GM18907 (cell line): ENCODE measurements at regions not wholly inside any gene's neighbourhood (a gene's known extent, or its start where the extent isn't known, plus 50 kb on each side); places are given as distances from the start of the nearest gene placed in this dataset.
"Not testable (repeated sequence)": the region's sequence is repeated elsewhere in the genome, so short reads cannot be mapped to it uniquely, and the experiment has no call there.

Experiments
- ATAC-seq: cut with Tn5 transposase; IDR thresholded peaks from one replicate; pipeline ENCODE4 v1.9.1; 2021; ENCODE audit warnings: mild to moderate bottlenecking, moderate library complexity; ENCODE audit not compliant: unreplicated experiment

GRCh38 chr3:191644291-191644690 is 183.3 kb downstream of the PYDC2 start:
- ATAC-seq: no peak

DNA sequence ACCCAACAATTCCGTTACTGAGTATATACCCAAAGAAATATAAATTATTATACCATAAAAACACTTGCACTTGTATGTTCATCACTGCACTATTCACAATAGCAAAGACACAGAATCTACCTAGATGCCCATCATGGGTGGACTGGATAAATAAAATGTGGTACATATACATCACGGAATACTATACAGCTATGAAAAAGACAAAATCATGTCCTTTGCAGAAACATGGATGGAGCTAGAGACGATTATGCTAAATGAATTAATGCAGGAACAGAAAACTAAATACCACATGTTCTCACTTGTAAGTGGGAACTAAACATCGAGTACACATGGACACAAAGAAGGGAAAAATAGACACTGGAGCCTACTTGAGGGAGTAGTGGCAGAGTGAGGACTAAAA is 185.3 kb downstream of the PYDC2 start:
- no peak for ATAC-seq

GRCh38 chr3:191648787-191649186 is 187.8 kb downstream of the PYDC2 start:
- ATAC-seq: no peak

GRCh38 chr3:191649626-191650025 is 188.7 kb downstream of the PYDC2 start:
- no peak for ATAC-seq

DNA sequence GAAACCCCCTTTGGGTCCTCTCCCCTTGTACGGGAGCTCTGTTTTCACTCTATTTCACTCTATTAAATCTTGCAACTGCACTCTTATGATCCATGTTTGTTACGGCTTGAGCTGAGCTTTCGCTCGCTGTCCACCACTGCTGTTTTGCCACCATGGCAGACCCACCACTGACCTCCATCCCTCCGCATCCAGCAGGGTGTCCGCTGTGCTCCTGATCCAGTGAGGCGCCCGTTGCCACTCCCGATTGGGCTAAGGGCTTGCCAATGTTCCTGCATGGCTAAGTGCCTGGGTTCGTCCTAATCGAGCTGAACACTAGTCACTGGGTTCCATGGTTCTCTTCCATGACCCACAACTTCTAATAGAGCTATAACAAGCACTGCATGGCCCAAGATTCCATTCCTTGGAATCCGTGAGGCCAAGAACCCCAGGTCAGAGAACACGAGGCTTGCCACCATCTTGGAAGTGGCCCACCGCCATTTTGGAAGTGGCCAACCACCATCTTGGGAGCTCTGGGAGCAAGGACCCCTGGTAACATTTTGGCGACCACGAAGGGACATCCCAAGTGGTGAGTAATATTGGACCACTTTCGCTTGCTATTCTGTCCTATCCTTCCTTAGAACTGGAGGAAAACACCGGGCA is 197.9 kb downstream of the PYDC2 start:
- not testable (repeated sequence) for ATAC-seq

- not testable (repeated sequence) for ATAC-seq
Measured at GRCh38 chr3:191662150-191662549, 201.2 kb downstream of the PYDC2 start.

DNA sequence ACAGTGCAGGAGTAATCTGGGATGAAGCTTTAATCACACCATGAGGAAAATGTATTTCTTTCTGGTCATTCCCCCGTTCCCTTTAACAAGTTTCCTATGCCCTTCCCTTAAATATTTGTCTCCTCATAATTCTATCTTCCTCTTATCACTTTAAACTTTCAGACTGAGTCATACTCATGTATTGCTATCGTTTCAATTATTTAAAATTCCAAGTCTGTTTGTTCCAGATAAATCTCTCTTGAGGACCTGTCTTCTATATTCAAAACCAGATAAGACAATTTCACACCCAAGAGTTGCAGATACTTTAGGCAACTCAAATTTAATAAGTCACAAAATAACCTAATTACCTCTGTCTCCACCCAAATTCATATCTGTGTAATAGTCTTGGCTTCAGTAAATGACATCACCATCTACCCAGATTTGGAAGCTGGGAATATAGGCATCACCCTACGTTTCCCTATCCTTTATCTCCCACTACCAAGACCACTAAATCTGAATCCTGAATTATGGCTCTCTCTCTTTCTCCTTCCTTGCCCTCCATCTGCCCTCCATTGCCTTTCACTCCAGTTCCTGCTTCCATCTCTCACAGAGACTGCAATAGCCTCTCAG is 220.1 kb downstream of the PYDC2 start:
- ATAC-seq: no peak

GRCh38 chr3:191682961-191683360 is 222.0 kb downstream of the PYDC2 start:
- no peak for ATAC-seq

DNA sequence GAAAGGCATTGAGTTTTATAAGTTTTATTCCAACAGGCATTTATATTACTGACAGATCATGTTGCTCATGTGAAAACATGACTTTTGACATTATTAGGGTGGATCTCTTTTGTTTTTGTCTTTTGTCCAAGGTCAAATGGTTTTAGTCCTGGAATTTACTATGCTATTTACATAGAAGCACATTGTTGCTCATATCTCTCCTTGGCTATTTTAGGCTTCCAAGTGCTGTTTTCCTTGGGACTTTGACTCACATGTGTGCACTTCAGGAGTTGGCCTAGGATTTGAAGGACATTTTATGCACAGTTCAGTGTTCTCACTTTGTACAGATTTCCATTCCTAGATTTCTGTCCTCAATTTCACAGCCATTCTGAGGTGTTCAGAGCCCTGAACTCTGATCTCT is 225.7 kb downstream of the PYDC2 start:
- ATAC-seq: no peak

GRCh38 chr3:191688756-191689433 is 227.9 kb downstream of the PYDC2 start:
- no peak for ATAC-seq

DNA sequence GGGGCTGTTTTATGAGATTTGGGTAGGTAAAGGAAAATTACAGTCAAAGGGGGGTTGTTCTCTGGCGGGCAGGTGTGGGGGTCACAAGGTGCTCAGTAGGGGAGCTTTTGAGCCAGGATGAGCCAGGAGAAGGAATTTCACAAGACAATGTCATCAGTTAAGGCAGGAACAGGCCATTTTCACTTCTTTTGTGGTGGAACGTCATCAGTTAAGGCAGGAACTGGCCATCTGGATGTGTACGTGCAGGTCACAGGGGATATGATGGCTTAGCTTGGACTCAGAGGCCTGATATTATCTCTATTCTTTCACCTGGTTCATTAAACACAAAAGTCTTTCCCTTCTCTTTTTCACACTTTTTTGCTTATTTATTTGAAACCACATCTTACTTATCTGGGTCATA is 230.2 kb downstream of the PYDC2 start:
- not testable (repeated sequence) for ATAC-seq

GRCh38 chr3:191695131-191695814 is 234.3 kb downstream of the PYDC2 start:
- ATAC-seq: no peak

- no peak for ATAC-seq
Measured at GRCh38 chr3:191695815-191696153, 234.8 kb downstream of the PYDC2 start.

GRCh38 chr3:191696348-191696747 is 235.4 kb downstream of the PYDC2 start:
- no peak for ATAC-seq

- ATAC-seq: no peak
Measured at GRCh38 chr3:191699546-191699945, 238.6 kb downstream of the PYDC2 start.

- no peak for ATAC-seq
Measured at GRCh38 chr3:191702121-191702520, 241.2 kb downstream of the PYDC2 start.

DNA sequence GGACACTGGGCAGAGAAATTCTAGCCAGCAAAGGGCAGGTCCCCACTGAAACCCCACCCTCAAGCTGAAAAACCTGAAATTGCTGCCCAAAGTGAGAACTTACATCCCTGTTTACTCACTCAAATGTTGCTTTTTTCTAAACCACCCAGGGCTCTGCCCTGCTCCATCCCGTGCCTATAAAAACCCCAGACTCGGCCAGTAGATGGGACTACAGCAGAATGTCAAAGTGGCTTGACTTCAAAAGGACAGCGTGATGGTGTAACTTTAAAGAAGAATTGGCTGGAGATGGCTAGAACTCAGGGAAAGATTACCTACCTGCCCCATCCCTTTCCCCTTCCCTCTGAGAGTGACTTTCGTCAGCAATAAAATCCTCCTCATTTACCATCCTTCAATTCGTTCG is 246.9 kb downstream of the PYDC2 start:
- no peak for ATAC-seq

DNA sequence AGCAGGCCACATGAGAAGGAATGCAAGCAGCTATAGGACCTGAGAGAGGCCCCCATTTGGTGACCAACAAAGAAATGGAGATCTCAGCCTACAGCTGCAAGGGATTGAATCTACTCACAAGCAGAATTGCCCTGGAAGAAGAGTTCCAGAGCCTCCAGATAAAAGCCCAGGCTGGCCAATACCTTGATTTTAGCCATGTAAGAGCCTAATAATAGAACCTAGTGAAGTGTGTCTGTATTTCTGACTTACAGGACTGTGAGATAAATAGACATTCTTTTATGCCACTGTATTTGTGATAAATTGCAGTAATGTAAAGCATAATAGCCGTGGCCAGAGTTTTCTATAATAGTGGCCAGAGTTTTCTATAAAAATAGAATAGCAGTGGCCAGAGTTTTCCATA is 254.6 kb downstream of the PYDC2 start:
- no peak for ATAC-seq

DNA sequence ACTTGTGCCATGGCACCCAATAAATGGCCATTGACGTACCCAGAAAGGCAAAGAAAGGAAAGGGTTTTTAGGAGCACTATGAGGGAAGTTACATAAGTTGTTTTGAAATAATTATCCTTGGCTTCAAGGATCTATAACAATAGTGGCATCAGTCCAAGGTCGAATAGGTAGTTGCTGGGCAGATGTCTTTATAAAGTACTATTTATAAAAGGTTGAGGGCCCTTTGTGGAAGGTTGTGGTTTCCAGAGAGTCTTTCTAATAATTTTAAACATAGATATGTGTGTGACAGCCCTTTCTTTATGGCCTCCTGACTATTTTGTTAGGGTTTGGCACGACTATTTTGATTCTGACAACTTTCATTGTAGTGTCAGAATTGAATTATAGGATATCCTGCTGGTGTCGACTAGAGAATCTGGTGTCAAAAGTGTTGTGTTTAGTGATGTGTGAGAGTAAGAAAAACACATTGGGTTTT is 260.5 kb downstream of the PYDC2 start:
- ATAC-seq: no peak

DNA sequence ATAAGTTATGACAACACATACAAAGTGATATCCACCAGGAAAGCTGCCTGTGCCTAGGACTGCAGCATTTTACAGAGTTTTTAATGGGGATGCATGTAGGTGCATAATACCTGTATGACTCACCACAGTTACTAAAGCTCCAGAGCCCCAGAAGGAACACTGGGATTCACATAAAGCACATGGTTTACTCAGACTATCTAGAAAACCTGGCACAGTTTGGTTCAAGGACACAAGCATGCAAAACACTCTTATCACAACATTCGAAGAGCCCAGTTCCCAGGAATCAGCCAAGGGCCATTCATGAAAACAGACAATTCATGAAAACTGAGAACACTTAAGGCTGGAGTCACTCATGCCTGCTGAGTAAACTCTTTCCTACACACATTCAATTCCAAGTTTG is 261.0 kb downstream of the PYDC2 start:
- no peak for ATAC-seq

GRCh38 chr3:191727338-191727737 is 266.4 kb downstream of the PYDC2 start:
- no peak for ATAC-seq

DNA sequence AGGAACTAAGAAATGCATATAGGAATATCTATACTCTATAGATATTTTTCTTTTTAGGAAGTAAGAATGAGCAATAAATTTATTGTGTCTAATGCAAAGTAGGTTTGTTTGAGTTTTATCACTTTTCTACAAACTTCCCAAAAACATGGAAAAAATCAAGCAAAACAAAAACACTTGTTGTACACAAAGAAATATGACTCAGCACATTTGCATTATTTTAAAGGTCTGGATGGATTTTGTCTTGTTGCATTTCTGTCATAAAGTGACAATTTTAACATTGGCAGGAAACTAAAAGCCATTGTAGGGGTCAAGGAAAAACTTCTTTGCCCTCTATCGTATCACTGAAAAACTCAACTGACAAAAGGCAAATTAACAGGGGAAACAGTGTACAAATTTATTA is 267.2 kb downstream of the PYDC2 start:
- no peak for ATAC-seq
